ENCODE measurements at regions not wholly inside any gene's neighbourhood (a gene's known extent, or its start where the extent isn't known, plus 50 kb on each side); places are given as distances from the start of the nearest gene placed in this dataset.
A peak's percentile ranks its signal among the peaks of the same experiment; 100 is the strongest.

- DNase-seq: peak in 4 of 5 donors; percentile 33 to 49 (median 44)
- 66 to 76% (median 69%) methylated on average over 5 of the region's 5 CpGs for WGBS, 4 donors
- Histone ChIP-seq H3K36me3 (no peaks in the 10 kb centered on the region), H3K4me3 (no peak overlapping the region), H3K27me3 (no peaks in the 10 kb centered on the region), H3K4me1 (peaks cover 0 to 41% (median 11%) of the 10 kb centered on the region in 12 donors), H3K9me3 (peaks cover 0 to 2% (median 0%) of the 10 kb centered on the region in 12 donors), H3K27ac (no peak overlapping the region)
- no peak for ATAC-seq
- intact Hi-C loops (cut with DNase I): loop anchor here in 2 of 10 donors (5.0 to 10.0 kb wide), 2 partner anchors 299 to 306 kb away; partner anchors contain the start of gene OSR1 (in 1 of the 2)
- no peak for TF ChIP-seq CTCF (IDR thresholded peaks at IDR 0.05)
- no peak for TF ChIP-seq POLR2A (IDR thresholded peaks at IDR 0.05)
Measured at GRCh38 chr2:19048593-19049266, 309.7 kb downstream of the OSR1 start.

- TF ChIP-seq POLR2A (IDR thresholded peaks at IDR 0.05) (no peak), CTCF (IDR thresholded peaks at IDR 0.05) (no peak)
- no peak overlapping the region for H3K4me3 ChIP-seq
- intact Hi-C loops (cut with DNase I): loop anchor here in 2 of 10 donors (5.0 to 10.0 kb wide), 2 partner anchors 300 to 308 kb away; partner anchors contain the start of gene OSR1 (in 1 of the 2)
- H3K9me3 ChIP-seq: no peaks in the 10 kb centered on the region
- peak overlapping the region in 7 of 12 donors; percentile 3 to 55 (median 38) for H3K27ac ChIP-seq
- H3K27me3 ChIP-seq: no peaks in the 10 kb centered on the region
- H3K36me3 ChIP-seq: no peaks in the 10 kb centered on the region
- 37 to 43% (median 39%) methylated on average over 4 of the region's 4 CpGs for WGBS, 4 donors
- peak in 3 of 5 donors; percentile 39 to 53 (median 40) for DNase-seq
- peak; percentile 92 to 97 (median 97) for ATAC-seq
- peaks cover 0 to 41% (median 13%) of the 10 kb centered on the region in 12 donors for H3K4me1 ChIP-seq
Measured at GRCh38 chr2:19046986-19047780, 311.2 kb downstream of the OSR1 start.

- no peak overlapping the region for H3K4me3 ChIP-seq
- WGBS, 4 donors: 58 to 71% (median 64%) methylated on average over 4 of the region's 4 CpGs
- peaks cover 0 to 31% (median 12%) of the 10 kb centered on the region in 12 donors for H3K4me1 ChIP-seq
- no peak for TF ChIP-seq CTCF (IDR thresholded peaks at IDR 0.05)
- no peaks in the 10 kb centered on the region for H3K36me3 ChIP-seq
- no peak overlapping the region for H3K27ac ChIP-seq
- no peaks in the 10 kb centered on the region for H3K9me3 ChIP-seq
- DNase-seq (no peak), ATAC-seq (no peak)
- H3K27me3 ChIP-seq: no peaks in the 10 kb centered on the region
- intact Hi-C loops (cut with DNase I): loop anchor here in 2 of 10 donors (5.0 to 10.0 kb wide), 2 partner anchors 302 to 310 kb away; partner anchors contain the start of gene OSR1 (in 1 of the 2)
Measured at GRCh38 chr2:19045151-19045550, 313.3 kb downstream of the OSR1 start.

DNA sequence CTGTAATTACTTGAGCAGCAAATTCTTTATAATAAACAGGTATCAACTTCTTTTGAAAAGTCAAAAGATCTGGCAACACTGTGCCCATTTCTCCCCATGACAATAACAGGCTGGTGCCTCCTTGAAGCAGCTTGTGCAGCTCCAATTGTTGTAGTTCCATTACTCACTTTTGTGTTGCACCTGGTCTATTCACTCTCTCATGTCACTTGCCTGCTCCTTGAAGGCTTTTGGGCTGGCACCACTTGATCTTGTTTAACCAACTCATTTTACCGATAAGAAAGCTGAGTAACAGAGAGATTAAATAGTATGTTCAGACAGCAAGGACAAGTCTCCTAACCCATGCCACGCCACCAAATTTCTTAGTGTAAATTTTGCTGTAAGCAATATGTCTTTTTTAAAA is 314.5 kb downstream of the OSR1 start:
- no peaks in the 10 kb centered on the region for H3K9me3 ChIP-seq
- no peak for ATAC-seq
- no peak for DNase-seq
- H3K27ac ChIP-seq: no peak overlapping the region
- TF ChIP-seq CTCF (IDR thresholded peaks at IDR 0.05): no peak
- no peak for TF ChIP-seq POLR2A (IDR thresholded peaks at IDR 0.05)
- intact Hi-C loops (cut with DNase I): loop anchor here in 1 of 10 donors (10.0 kb wide), 1 partner anchor 311 kb away; the partner anchor contains the start of gene OSR1
- no peaks in the 10 kb centered on the region for H3K36me3 ChIP-seq
- no peak overlapping the region for H3K4me3 ChIP-seq
- H3K4me1 ChIP-seq: peaks cover 0 to 33% (median 13%) of the 10 kb centered on the region in 12 donors
- 84 to 90% (median 88%) methylated on average over 2 of the region's 2 CpGs for WGBS, 4 donors
- no peaks in the 10 kb centered on the region for H3K27me3 ChIP-seq

Measured in heart left ventricle (tissue), 16 donors.